B cell (primary cell): ENCODE measurements at regions not wholly inside any gene's neighbourhood (a gene's known extent, or its start where the extent isn't known, plus 50 kb on each side); places are given as distances from the start of the nearest gene placed in this dataset.

ENCODE experiments used
- ATAC-seq: fragments of 200-7000 bp; cut with Tn5 transposase; one replicate; pipeline ENCODE4 v1.10.0; 2021; ENCODE audit warnings: low read depth, mild to moderate bottlenecking, moderate number of reproducible peaks, moderate library complexity
- CTCF ChIA-PET: fragments of 350-600 bp; sonication (Branson Sonifier 250); formaldehyde crosslinking; loops from one replicate; lab custom pipeline; 2021; ENCODE audit warnings: antibody characterized with exemption, inconsistent platforms; lab: Charles Lee
- POLR2A ChIA-PET: fragments of 350-600 bp; sonication (Branson Sonifier 250); formaldehyde crosslinking; loops from one replicate; lab custom pipeline; 2021; ENCODE audit warnings: antibody characterized with exemption; lab: Charles Lee
- DNase-seq: peaks from one replicate; pipeline ENCODE4 v3.0.0; 2013
- H2AFZ ChIP-seq: 2 replicates; pipeline ENCODE4 v1.6.1; 2012; ENCODE audit warnings: mild to moderate bottlenecking, low read depth, low read length; ENCODE audit not compliant: insufficient read depth, poor library complexity, severe bottlenecking
- H3K27ac ChIP-seq, 2 donors: 1 replicate in 1 of 2; 2 replicates in 1 of 2; pipeline ENCODE4 v1.5.1; 2012 to 2013; ENCODE audit warnings: low read length in 2 of 2, mild to moderate bottlenecking in 2 of 2, moderate library complexity in 1 of 2
- H3K27me3 ChIP-seq, 4 experiments: fragments of 200-600 bp in 1 of 4; sonication (generic) in 1 of 4; replicated peaks in 1 of 4; 1 replicate in 2 of 4; 2 replicates in 2 of 4; pipeline versions ENCODE4 v1.6.1 to v1.7.0; 2013 to 2016; ENCODE audit warnings: low read length in 3 of 4, mild to moderate bottlenecking in 2 of 4, mixed read lengths in 1 of 4, moderate library complexity in 1 of 4; ENCODE audit not compliant: insufficient read depth in 4 of 4, control insufficient read depth in 3 of 4; ENCODE audit errors: control extremely low read depth in 1 of 4
- H3K36me3 ChIP-seq, 2 experiments: replicated peaks in 1 of 2; 1 replicate in 1 of 2; 2 replicates in 1 of 2; pipeline versions ENCODE4 v1.6.1 to v1.7.1; 2013; ENCODE audit warnings: low read length in 1 of 2; ENCODE audit not compliant: insufficient read depth in 2 of 2, control insufficient read depth in 1 of 2; ENCODE audit errors: control extremely low read depth in 1 of 2, extremely low read depth in 1 of 2
- H3K4me1 ChIP-seq, 2 donors: fragments of 200-600 bp in 1 of 2; sonication (generic) in 1 of 2; 1 replicate in 1 of 2; 2 replicates in 1 of 2; pipeline versions ENCODE4 v1.5.1 to v1.6.1; 2013 to 2017; ENCODE audit warnings: low read length in 2 of 2; ENCODE audit not compliant: control insufficient read depth in 2 of 2, insufficient read depth in 2 of 2
- H3K4me2 ChIP-seq: replicated peaks from 2 replicates; pipeline ENCODE3; 2012; ENCODE audit warnings: mild to moderate bottlenecking, low read depth, low read length; ENCODE audit not compliant: poor library complexity, severe bottlenecking
- H3K4me3 ChIP-seq, 5 experiments: fragments of 200-600 bp in 1 of 5; sonication (generic) in 1 of 5; 1 replicate in 3 of 5; 2 replicates in 2 of 5; pipeline versions ENCODE4 v1.5.1 to v1.7.0; 2011 to 2016; ENCODE audit warnings: low read length in 4 of 5, mild to moderate bottlenecking in 4 of 5, low read depth in 2 of 5, control low read depth in 1 of 5, moderate library complexity in 1 of 5; ENCODE audit not compliant: insufficient read depth in 1 of 5; ENCODE audit errors: control extremely low read depth in 1 of 5, extremely low read depth in 1 of 5
- H3K79me2 ChIP-seq: fragments of 200-600 bp; sonication (generic); one replicate; pipeline ENCODE4 v1.6.0; 2016; ENCODE audit warnings: low read length; ENCODE audit not compliant: control insufficient read depth, insufficient read depth
- H3K9ac ChIP-seq: fragments of 200-600 bp; sonication (generic); 2 replicates; pipeline ENCODE4 v1.6.1; 2017; ENCODE audit warnings: mild to moderate bottlenecking, low read length, moderate library complexity
- H3K9me3 ChIP-seq, 3 donors: one replicate each; pipeline versions ENCODE4 v1.6.1 to v1.7.1; 2013; ENCODE audit warnings: low read length in 2 of 3; ENCODE audit not compliant: control insufficient read depth in 2 of 3, insufficient read depth in 1 of 3; ENCODE audit errors: control extremely low read depth in 1 of 3
- H4K20me1 ChIP-seq: 2 replicates; pipeline ENCODE4 v1.6.0; 2012; ENCODE audit warnings: mild to moderate bottlenecking, low read length; ENCODE audit not compliant: insufficient read depth, control insufficient read depth, poor library complexity, severe bottlenecking
- H3K27ac Mint-ChIP-seq: one replicate; pipeline ENCODE4 v1.8.0; 2021; ENCODE audit warnings: mixed read lengths
- H3K27me3 Mint-ChIP-seq: one replicate; pipeline ENCODE4 v1.8.0; 2021; ENCODE audit warnings: mixed read lengths
- H3K4me1 Mint-ChIP-seq: one replicate; pipeline ENCODE4 v1.8.0; 2021; ENCODE audit warnings: mixed read lengths
- H3K4me3 Mint-ChIP-seq: one replicate; pipeline ENCODE4 v1.8.0; 2021; ENCODE audit warnings: mixed read lengths
- H3K9me3 Mint-ChIP-seq: one replicate; pipeline ENCODE4 v1.8.0; 2022; ENCODE audit warnings: mixed read lengths; ENCODE audit not compliant: insufficient read depth
- CTCF ChIP-seq: fragments of 200-600 bp; IDR thresholded peaks from one replicate; pipeline ENCODE4 v1.8.0; 2022; ENCODE audit warnings: antibody characterized with exemption, mild to moderate bottlenecking
- EZH2 ChIP-seq: IDR thresholded peaks from 2 replicates; pipeline ENCODE4 v1.6.1; 2012; ENCODE audit warnings: borderline replicate concordance, low read depth, mild to moderate bottlenecking, moderate library complexity, low read length; ENCODE audit not compliant: insufficient read depth, poor library complexity, severe bottlenecking
- WGBS: methylation state at CpG from one replicate; pipeline ENCODE4 v1.1.5; 2013; ENCODE audit warnings: missing lambda C conversion rate; ENCODE audit not compliant: insufficient coverage; 5-methylcytosine and 5-hydroxymethylcytosine counted together
- intact Hi-C: fragments of 100-400 bp; cut with micrococcal nuclease; formaldehyde crosslinking; loops from one replicate; pipeline ENCODE4 v1.10.0; 2022

GRCh38 chr1:219298571-219299148 lies 125.0 kb downstream of the LYPLAL1 start:
- no peaks in the 10 kb centered on the region for H3K9me3 Mint-ChIP-seq
- POLR2A ChIA-PET: interaction anchor here (0.6 kb wide), 1 partner anchor 9 kb away, joined by 4 read pairs; no protein-coding TSS in a partner anchor

More at GRCh38 chr1:219298571-219299148, 125.0 kb downstream of the LYPLAL1 start:
- Histone ChIP-seq H3K9ac (no peak overlapping the region), H3K4me3 (no peak overlapping the region), H3K79me2 (no peaks in the 10 kb centered on the region), H3K36me3 (no peaks in the 10 kb centered on the region), H3K27ac (no peak overlapping the region), H3K9me3 (peaks cover 0 to 1% (median 0%) of the 10 kb centered on the region in 3 donors), H4K20me1 (no peaks in the 10 kb centered on the region), H3K4me1 (no peaks in the 10 kb centered on the region), H2AFZ (no peak overlapping the region), H3K27me3 (no peaks in the 10 kb centered on the region), H3K4me2 (no peak overlapping the region)
- Mint-ChIP-seq H3K27me3 (no peaks in the 10 kb centered on the region), H3K4me3 (no peak overlapping the region), H3K27ac (no peak overlapping the region), H3K4me1 (no peaks in the 10 kb centered on the region)
- CTCF ChIA-PET: no interaction called here
- intact Hi-C loops: no loop called here
- DNase-seq: no peak
- ATAC-seq: no peak
- TF ChIP-seq CTCF (no peak), EZH2 (no peak)
- no CpG with 5 or more reads among the region's 4 CpGs for WGBS
